A204.1 (cell line): ENCODE measurements at regions not wholly inside any gene's neighbourhood (a gene's known extent, or its start where the extent isn't known, plus 50 kb on each side); places are given as distances from the start of the nearest gene placed in this dataset.

Source experiments
- FAIRE-seq: peaks from 2 replicates; lab custom pipeline; 2012; peaks lifted over from hg19 to GRCh38; lab: Jason Lieb, UNC

DNA sequence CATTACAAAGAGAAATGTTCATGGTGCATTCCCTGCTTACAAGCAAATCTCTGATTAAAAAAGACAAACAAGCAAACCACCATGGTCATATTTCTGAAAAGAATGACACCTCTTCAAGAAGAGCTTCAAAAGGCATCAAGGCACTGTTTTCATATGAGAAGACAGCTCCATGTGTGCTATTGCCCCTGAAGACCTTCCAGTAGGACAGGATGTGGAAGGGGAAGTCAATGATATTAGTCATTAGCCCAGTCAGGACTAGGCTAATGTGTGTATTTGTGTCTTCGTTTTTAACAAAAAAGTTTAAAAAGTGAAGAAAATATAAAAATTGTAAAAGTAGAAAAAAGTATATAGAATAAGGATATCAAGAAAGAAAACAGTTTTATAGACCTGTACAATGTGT is 534.7 kb upstream of the ARGLU1 start:
- no peak for FAIRE-seq

DNA sequence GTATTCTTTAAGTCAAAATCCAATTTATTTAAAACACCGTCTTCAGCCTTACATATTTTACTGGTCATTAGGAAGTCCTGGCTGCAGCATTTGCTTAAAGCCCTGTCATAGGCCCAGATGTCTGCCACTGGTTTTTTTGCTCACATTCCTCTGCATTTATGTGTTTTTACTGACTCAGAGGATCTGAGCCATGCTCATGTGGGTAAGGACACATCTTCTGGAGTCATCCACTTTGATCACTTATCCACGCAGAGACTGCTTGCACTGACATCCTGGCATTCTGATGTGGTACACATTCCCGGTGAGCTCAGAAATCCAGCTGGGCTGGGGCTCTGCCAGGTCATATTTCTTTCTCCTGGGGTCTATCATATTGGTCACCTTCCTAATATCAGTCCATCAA is 531.7 kb upstream of the ARGLU1 start:
- FAIRE-seq: no peak

DNA sequence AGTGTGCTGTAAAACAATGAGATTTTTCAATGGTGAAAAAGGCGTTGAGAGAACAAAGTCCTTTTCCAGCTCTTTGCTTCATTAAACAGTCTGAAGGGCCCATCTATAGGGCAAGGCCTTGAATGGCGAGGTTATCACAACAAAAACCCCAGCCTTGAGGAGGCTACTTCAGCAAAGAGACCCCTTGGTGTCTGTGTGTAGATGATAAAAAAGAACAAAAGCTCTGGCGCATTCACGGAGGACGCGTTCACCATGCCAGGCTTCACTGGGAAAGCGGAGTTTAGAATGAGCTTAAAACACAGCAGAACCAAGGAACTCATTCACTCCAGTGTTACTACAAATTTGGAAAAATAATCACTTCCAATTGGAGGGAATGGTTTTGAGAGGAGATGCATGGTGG is 530.0 kb upstream of the ARGLU1 start:
- no peak for FAIRE-seq

DNA sequence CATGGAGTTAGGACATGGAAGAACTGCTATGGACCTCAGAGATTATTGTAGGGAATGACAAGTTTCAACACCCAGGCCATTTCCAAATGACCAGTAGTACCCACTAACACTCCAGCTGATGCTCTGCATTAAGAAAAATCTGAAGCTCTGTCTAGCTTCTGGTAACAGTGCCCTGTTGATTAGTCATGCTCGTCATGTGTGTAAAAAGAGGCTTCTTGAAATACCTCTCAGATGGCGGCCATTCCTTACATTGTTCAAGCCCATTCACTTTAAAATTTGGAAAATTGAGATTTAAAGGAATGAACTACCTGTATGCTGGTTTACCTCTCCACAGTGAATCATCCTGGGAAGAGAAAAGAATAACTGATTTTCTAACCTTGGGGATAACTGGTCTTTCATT is 527.9 kb upstream of the ARGLU1 start:
- no peak for FAIRE-seq

DNA sequence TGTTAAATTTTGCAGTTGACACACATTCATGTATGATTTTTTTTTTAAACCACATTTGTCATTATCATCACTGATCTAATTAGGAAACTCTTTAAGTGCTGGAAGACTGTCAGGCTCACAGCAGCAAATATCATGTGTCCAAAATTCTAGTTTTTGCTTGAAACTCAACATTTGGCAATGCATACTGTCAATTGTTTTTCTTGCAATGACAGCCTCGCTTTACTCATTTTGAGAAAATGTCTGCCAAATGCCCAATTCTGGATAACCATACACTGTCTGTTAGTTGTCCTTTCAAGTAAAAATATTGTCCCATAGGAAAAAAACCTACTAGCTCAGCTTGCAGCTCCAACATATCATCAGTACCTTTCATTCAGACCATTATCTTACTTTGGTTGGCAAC is 523.9 kb upstream of the ARGLU1 start:
- no peak for FAIRE-seq

DNA sequence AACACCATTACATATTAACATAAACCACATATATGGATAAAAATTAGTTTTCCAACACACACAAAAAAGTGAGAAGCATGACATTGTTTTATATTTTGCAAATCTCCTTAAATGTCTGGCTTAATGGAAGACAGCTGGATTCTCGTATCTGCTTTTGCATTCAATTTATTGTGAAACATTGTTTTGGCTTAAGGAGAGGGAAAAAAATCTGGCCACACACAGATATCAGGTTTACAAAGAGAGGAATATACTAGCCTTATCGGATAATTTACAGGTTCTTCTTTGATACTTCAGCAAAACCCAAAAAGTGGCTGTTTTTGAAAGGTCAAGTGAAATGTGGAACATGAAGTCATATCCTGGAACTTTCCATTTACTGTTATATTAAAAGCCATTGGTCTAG is 523.5 kb upstream of the ARGLU1 start:
- FAIRE-seq: no peak

DNA sequence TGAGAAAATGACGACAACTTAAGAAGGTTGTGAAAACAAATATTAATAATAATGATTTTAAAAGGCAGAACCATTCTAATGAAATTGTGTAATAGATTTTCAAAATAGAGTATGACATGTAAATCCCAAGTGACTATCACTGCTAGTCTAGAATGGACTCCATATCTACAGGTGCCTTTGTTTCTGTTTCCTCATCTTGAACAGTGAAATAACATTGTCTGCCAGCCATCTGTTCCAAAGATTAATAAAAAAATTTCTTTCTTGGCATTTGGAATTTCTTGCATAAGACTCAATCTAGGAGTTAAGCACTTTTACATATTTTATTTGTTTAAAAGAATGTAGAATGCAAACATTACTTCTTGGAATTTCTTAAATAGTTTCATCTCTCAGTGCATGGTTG is 520.1 kb upstream of the ARGLU1 start:
- no peak for FAIRE-seq

DNA sequence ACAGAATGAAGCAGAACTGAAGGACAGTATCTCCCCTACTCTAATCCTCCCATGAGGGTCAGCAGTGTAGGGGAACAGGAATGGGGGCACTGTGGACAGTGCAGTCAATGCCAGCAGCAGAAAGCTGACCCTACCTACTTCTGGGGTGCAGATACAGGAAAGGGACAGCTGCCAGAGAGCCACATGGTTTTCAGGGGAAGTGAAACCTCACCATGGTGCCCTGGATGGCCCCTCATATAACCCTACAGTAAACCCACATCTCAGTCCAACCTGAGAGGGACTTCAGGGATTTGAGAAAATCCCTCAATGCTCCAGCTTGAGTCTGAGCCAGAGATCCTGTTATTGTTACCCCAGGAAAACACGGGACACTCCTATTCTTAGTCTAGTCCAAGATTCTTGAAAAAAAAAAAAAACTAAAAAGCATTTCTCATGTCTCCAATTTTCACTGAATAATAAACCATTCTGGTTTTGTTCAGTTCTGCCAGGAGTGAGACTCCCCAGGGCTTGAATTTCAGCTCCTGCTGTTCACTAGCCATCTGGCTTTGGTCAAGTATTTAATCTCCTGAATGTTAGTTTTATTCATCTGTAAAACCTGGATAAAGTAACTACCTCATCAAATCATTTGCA is 511.6 kb upstream of the ARGLU1 start:
- no peak for FAIRE-seq

DNA sequence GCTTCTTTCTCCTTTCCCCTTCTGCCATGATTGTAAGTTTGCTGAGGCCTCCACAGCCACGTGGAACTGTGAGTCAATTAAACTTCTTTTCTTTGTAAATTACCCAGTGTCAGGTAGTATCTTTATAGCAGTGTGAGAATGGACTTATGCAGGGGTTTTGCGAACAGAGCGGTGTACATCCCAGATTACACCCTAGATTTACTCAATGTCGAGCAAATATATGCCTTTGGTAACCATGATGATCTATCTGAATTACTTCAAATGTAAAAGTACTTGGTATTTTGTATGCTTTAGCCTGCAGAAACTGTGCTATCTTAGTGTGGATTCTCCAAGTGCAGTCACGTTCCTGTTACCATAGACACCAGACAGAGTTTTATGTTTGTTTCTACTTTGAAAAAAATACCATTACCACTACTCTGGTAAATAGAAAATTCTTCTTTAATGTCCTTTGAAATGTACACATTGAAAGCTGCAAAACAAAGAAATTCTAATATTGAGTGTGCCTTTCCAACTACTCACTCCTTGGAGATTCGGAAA is 510.4 kb upstream of the ARGLU1 start:
- no peak for FAIRE-seq

DNA sequence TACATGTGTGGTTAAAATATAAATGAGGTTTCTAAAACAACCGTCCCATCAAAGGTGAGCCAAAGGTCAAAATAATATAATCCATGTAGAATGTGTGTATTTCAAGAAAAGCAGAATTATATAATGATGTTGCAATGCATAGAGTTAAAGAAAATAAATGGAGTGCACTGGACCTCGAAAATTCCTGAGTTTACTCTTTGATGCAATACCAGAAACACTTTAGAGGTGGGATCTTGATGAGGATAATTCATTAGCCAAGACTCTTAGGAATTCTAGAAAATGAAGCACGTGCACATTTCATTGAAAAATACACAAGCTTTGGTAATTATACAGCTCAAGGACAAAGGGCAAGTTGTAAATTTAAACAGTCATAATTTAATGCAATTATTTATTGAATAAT is 508.9 kb upstream of the ARGLU1 start:
- FAIRE-seq: no peak

DNA sequence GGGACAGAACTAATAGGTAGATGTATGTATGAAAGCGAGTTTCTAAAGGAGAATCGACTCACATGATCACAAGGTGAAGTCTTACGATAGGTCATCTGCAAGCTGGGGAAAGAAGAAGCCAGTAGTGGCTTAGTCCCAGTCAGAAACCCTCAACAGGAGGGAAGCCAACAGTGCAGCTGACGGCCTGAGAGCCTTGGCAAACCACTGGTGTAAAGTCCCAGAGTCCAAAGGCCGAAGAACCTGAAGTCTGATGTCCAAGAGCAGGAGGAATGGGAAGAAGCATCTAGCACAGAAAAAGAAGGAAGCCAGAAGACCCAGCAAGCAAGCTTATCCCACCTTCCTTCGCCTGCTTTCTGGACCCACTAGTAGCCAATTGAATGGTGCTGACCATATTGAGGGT is 507.6 kb upstream of the ARGLU1 start:
- no peak for FAIRE-seq

DNA sequence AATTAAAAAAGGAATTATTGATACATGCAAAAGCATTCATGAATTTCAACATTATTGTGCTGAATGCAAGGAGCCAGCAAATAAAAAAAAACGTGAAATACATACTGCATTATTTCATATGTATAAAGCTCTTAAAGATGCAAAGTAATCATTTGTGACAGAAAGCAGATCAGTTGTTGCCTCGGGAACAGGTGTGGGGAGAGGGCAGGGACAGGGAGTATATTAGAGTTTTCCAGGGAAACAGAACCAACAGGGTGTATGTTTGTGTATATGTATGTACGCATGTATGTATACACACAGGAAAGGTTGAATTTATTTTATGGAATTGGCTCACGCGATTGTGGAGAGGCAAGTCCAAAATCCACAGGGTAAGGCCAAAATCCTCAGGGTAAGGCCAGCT is 502.9 kb upstream of the ARGLU1 start:
- FAIRE-seq: no peak

DNA sequence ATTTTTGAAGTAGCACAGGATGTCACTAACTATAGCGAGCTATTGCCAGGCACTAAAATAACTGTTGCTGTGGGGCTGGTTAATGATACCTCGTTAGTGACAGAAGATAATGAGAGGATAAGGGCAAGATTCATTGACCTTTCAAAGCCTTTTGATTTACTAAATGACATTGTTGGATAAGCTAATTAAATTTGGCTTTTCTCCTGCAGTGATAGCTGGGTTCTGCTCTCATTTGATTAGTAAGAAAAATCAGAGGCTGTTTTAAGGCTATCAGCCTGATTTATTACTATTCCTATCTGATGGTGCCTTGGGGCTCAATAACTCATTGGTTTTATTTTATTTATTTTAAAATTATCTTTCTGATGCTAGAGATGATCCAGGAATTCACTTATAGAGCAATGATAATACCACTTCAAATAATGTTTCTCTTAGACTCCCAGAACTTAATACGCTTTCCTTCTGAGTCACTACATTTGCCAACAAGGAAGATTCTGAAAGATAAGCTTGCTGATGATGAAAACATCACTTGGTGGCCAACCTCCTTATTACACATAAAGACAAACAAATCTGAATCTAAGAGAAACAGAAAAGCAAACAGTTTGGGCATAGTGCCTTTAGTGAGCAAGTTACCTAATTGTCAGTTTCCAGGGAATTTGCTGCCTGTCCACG is 501.3 kb upstream of the ARGLU1 start:
- no peak for FAIRE-seq

DNA sequence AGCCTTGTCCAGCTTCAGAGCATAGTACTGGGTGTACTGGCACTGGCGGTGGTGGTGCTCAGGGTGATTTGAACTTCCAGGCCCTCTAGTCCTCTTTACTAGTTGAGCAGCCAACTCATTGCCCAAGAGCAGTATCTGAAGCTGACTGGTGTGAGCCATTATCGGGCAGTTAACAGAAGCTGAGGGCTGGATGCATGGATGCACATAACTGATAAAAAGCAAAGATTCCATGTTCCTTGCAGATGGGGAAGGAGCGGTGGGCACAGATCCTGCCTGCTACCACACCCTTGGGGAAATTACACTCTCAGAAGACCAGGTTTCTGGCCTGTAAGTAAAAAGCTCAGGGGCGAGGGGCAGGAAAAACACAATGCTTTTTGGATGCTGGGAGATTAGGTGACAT is 499.4 kb upstream of the ARGLU1 start:
- no peak for FAIRE-seq

DNA sequence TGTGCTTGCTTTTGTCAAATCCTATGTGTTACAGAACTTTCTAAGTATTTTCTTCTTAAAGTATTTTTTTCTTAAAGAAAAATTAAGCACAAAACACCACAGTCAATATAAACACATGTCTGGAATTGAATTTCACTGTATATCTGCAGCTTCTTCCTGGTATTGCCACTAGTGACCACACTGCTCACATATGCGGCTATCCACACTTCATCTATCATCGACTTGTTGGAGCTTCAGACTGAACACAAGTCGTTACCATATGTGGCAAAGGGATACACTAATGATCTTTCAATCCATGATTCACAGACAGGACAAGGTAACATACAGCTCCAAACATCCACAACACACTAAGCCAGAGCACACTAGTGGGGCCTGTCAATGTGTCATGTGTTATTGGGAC is 498.4 kb upstream of the ARGLU1 start:
- FAIRE-seq: no peak

DNA sequence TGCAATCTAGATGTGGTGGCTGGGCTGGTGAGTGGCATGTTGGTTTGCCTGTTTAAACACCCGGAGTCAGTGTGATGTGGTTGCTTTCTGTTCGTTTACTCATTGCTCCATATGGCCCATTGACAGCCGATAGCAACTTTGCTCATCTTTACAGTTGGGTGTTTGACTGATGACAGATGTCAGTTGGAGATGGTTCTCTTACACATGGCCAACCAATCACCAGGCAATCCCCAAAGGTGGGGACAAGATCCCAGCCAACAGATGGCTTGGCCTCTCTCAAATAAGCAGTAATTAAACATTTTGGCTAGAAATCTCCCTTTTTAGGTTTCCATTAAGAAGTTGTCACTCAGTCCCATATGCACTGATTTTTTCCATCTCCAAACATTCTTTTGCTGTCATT is 497.1 kb upstream of the ARGLU1 start:
- no peak for FAIRE-seq

DNA sequence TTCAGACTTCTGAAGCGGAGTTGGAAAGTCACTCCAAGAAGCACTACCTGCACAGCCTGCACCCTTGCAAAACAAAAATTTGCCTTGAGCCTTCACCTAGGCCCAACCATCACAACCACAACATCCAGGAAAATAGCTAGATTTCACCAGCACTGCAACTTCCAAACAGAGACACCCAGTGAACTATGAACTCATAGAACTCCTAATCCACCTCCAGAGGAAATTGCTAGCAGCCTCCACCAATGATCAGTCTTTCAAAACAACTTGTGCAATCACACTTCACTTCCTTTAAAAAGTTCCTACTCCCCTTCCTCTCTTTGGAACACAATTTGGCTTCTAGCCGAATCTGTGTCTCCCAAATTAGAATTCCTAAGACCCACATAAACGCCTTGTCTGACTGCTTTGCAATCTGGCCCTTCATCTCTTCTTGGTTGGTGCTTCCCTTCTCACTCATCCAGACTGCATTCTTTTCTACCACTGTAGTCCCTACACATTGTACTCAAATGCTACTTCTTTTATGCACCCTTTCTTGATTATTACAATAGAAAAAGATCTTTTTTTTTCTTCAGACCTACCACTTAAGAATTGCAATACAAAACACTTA is 489.2 kb upstream of the ARGLU1 start:
- no peak for FAIRE-seq

DNA sequence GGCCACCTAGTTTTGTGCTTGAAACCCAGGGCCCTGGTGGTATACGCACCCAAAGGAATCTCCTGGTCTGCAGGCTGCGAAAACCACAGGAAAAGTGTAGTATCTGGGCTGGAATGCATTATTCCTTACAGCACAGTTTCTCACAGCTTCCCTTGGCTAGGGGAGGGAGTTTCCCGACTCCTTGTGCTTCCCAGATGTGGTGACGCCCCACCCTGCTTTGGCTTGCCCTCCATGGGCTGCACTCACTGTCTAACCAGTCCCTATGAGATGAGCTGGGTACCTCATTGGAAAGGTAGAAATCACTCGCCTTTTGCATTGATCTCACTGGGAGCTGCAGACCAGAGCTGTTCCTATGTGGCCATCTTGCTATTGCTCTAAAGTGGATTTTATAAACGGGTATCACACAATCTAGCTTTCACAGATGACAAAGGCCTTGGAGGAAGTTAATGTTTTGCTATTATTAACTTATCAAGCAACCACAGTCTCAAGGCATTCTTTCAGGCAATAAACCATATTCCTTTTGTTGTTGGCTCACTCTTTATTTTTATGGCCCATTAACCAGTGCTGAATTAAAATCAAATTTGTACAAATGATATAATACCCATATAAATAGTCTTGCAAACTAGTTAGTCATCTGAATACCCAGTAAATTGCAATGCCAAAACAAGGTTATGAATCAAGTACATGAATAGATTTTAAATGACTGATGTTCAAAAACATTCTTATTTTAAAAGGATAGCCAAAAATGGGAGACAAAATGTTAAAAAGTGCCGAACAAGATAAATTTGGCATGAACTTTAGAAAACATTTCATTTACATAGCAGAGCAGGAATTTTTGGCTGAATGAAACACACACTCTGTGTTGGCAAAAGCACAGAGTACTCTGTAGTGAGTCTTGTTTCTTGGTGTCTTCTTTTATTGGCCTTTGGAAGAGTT is 475.4 kb upstream of the ARGLU1 start:
- FAIRE-seq: no peak

DNA sequence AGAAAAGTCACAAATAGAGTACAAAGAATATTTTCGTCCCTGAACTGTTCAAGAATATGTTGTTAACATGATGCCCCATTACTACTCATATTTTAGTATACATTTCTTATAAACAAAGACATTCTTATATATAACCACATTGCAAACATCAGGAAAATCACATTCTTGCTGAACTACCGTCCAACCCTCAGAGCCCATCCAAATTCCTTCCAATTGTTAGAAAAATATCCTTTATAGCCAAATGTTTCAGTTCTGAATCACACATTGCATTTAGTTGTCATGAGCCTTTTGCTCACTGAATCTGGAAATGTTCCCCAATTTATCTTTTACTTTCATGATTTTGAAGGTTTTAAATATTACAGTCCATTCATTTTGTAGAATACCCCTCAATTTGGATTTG is 467.8 kb upstream of the ARGLU1 start:
- FAIRE-seq: no peak

DNA sequence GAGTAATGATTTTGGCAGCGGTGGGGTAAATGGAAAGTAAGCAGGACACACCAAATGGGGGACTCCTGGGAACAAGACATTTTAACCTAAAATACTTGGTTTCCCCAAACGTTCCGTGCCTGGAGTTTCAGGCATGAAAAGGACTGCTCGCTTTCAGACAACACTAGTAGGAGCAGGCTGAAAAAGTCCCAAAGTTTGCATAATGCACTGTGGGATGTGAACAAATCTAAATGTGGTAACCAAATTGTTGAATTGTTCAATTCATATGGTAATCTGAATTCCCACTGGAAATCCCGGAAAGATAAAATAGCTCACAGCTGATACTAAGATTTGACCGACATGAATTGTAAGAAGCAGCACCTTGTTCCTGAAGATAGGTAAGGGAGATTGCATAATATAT is 467.2 kb upstream of the ARGLU1 start:
- FAIRE-seq: no peak

DNA sequence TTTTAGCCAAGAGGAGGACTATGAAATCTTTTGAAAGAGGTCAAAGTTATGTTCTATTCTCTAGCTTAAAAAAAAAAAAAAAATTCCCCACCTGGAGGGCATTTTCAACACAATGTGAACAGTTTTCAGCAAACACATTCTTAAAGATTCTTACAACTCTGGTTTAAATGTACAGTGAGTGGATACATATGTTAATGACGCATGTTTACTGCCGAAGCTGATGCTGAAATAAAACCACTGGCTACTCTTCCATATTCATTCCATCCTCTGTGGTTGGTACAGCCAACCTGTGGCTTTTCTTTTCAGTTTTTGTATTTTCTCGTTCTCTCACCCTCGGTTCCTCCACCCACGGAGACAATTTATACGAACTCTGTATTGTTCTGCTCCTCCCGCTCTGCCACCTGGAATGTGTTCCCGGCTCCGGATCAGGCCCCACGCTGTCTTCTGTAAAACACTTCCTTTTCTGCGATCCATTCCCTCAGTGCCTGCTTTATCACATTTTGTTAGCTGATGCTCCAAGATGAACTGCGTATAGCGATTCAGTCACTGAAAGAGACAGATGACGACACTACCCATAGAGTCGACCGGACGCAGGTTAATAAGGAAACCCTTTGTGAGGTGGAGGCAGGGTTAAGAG is 466.4 kb upstream of the ARGLU1 start:
- no peak for FAIRE-seq

DNA sequence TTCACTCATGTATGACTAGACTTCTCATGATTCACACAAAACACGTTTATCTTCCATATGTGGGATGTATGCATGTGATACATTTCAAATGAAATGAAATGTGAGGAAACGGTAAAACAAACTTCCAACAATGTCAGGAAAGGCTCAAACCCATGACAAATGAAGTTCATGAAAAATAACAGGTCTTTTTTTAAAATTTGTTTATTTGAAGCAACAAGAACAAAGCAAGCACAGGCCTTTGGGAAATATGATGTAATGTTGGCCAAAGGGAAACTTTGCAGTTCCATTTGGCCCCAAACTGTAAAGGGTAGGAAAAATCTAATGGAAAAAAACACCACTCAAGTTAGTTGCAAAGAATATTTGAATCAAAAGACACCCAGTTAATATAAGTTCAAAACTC is 463.8 kb upstream of the ARGLU1 start:
- no peak for FAIRE-seq
